ENCODE measurements at regions not wholly inside any gene's neighbourhood (a gene's known extent, or its start where the extent isn't known, plus 50 kb on each side); places are given as distances from the start of the nearest gene placed in this dataset.

- H2AFZ ChIP-seq (ENCODE audit: low read depth) = no peak overlapping the region
- H3K27ac ChIP-seq (ENCODE audit: low read depth in 2 of 2, low read length in 1 of 2) = no peak overlapping the region
- no peaks in the 10 kb centered on the region for H3K9me2 ChIP-seq
- no peaks in the 10 kb centered on the region for H3K36me3 ChIP-seq (replicated peaks in 1 of 2; ENCODE audit: control insufficient read depth in 1 of 2, insufficient read depth in 2 of 2, low read length in 1 of 2)
- POLR2A ChIA-PET = no interaction called here
- no peak overlapping the region for H3K4me2 ChIP-seq
- H3F3A ChIP-seq (replicated peaks; ENCODE audit: insufficient read depth) = no peaks in the 10 kb centered on the region
- TF ChIP-seq NRF1 (IDR thresholded peaks at IDR 0.05; ENCODE audit: low read depth, low read length) (no peak), ZBTB33 (IDR thresholded peaks at IDR 0.05; ENCODE audit: borderline replicate concordance, low read depth) (no peak), EZH2phosphoT487 (IDR thresholded peaks at IDR 0.05; ENCODE audit: borderline replicate concordance, low read depth) (no peak), ELF1 (IDR thresholded peaks at IDR 0.05) (no peak)
- TF ChIP-seq, protein P1, sequence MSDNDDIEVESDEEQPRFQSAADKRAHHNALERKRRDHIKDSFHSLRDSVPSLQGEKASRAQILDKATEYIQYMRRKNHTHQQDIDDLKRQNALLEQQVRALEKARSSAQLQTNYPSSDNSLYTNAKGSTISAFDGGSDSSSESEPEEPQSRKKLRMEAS (IDR thresholded peaks at IDR 0.05; ENCODE audit: low read depth) = no peak
- TF ChIP-seq, protein P2, sequence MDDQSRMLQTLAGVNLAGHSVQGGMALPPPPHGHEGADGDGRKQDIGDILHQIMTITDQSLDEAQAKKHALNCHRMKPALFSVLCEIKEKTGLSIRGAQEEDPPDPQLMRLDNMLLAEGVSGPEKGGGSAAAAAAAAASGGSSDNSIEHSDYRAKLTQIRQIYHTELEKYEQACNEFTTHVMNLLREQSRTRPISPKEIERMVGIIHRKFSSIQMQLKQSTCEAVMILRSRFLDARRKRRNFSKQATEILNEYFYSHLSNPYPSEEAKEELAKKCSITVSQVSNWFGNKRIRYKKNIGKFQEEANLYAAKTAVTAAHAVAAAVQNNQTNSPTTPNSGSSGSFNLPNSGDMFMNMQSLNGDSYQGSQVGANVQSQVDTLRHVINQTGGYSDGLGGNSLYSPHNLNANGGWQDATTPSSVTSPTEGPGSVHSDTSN (IDR thresholded peaks at IDR 0.05) = no peak
- TF ChIP-seq, protein P3, sequence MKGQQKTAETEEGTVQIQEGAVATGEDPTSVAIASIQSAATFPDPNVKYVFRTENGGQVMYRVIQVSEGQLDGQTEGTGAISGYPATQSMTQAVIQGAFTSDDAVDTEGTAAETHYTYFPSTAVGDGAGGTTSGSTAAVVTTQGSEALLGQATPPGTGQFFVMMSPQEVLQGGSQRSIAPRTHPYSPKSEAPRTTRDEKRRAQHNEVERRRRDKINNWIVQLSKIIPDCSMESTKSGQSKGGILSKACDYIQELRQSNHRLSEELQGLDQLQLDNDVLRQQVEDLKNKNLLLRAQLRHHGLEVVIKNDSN (IDR thresholded peaks at IDR 0.05; ENCODE audit: borderline replicate concordance, low read depth) = no peak
- TF ChIP-seq, protein P4, sequence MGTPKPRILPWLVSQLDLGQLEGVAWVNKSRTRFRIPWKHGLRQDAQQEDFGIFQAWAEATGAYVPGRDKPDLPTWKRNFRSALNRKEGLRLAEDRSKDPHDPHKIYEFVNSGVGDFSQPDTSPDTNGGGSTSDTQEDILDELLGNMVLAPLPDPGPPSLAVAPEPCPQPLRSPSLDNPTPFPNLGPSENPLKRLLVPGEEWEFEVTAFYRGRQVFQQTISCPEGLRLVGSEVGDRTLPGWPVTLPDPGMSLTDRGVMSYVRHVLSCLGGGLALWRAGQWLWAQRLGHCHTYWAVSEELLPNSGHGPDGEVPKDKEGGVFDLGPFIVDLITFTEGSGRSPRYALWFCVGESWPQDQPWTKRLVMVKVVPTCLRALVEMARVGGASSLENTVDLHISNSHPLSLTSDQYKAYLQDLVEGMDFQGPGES (IDR thresholded peaks at IDR 0.05; ENCODE audit: low read depth, low read length) = no peak
- no peaks in the 10 kb centered on the region for H4K20me1 ChIP-seq (ENCODE audit: insufficient read depth)
- no peak overlapping the region for H3K9ac ChIP-seq
- no peaks in the 10 kb centered on the region for H3K27me3 ChIP-seq (ENCODE audit: insufficient read depth)
- 45% methylated on average over 2 of the region's 2 CpGs for WGBS (ENCODE audit: low lambda C conversion rate)
- H3K9me3 ChIP-seq = no peaks in the 10 kb centered on the region
- CTCF ChIA-PET = interaction anchor here (0.7 kb wide), 1 partner anchor 14 kb away, joined by 3 read pairs; no protein-coding TSS in a partner anchor
- H3K4me1 ChIP-seq (ENCODE audit: control insufficient read depth in 1 of 2, insufficient read depth in 2 of 2, low read depth in 1 of 2, low read length in 1 of 2) = no peaks in the 10 kb centered on the region
- no peak for DNase-seq
- H3K4me3 ChIP-seq (ENCODE audit: low read depth in 2 of 2, low read length in 1 of 2) = no peak overlapping the region
- no peaks in the 10 kb centered on the region for H3K79me2 ChIP-seq (ENCODE audit: insufficient read depth)
Measured at GRCh38 chr9:26530841-26531240, 361.8 kb downstream of the CAAP1 start.

- Histone ChIP-seq H3K4me3 (ENCODE audit: low read depth in 2 of 2, low read length in 1 of 2) (no peak overlapping the region), H3K4me1 (ENCODE audit: control insufficient read depth in 1 of 2, insufficient read depth in 2 of 2, low read depth in 1 of 2, low read length in 1 of 2) (peaks cover 0 to 6% of the 10 kb centered on the region in 2 experiments; a peak in 1 of 4 replicates), H3K9ac (no peak overlapping the region), H3K27ac (ENCODE audit: low read depth in 2 of 2, low read length in 1 of 2) (no peak overlapping the region), H3K27me3 (ENCODE audit: insufficient read depth) (no peaks in the 10 kb centered on the region), H3K4me2 (no peak overlapping the region), H3K36me3 (replicated peaks in 1 of 2; ENCODE audit: control insufficient read depth in 1 of 2, insufficient read depth in 2 of 2, low read length in 1 of 2) (no peaks in the 10 kb centered on the region), H3F3A (replicated peaks; ENCODE audit: insufficient read depth) (no peaks in the 10 kb centered on the region), H3K79me2 (ENCODE audit: insufficient read depth) (no peaks in the 10 kb centered on the region), H3K9me3 (no peaks in the 10 kb centered on the region), H4K20me1 (ENCODE audit: insufficient read depth) (no peaks in the 10 kb centered on the region), H3K9me2 (no peaks in the 10 kb centered on the region), H2AFZ (ENCODE audit: low read depth) (no peak overlapping the region)
- DNase-seq = no peak
- POLR2A ChIA-PET = no interaction called here
- CTCF ChIA-PET = no interaction called here
- TF ChIP-seq, protein P5, sequence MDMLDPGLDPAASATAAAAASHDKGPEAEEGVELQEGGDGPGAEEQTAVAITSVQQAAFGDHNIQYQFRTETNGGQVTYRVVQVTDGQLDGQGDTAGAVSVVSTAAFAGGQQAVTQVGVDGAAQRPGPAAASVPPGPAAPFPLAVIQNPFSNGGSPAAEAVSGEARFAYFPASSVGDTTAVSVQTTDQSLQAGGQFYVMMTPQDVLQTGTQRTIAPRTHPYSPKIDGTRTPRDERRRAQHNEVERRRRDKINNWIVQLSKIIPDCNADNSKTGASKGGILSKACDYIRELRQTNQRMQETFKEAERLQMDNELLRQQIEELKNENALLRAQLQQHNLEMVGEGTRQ (IDR thresholded peaks at IDR 0.05; ENCODE audit: borderline replicate concordance, low read depth, low read length) = no peak
- TF ChIP-seq MEF2A (IDR thresholded peaks at IDR 0.05; ENCODE audit: borderline replicate concordance, low read depth) (no peak), YY1 (IDR thresholded peaks at IDR 0.05; ENCODE audit: low read depth) (no peak), RCOR1 (IDR thresholded peaks at IDR 0.05; ENCODE audit: low read length) (no peak), MXI1 (IDR thresholded peaks at IDR 0.05; ENCODE audit: low read depth, low read length) (no peak), ZBTB33 (IDR thresholded peaks at IDR 0.05; ENCODE audit: borderline replicate concordance, low read depth) (no peak), ELF1 (IDR thresholded peaks at IDR 0.05) (no peak)
- TF ChIP-seq, protein P3 (IDR thresholded peaks at IDR 0.05; ENCODE audit: borderline replicate concordance, low read depth) = no peak
- 53% methylated on average over 4 of the region's 4 CpGs for WGBS (ENCODE audit: low lambda C conversion rate)
Measured at GRCh38 chr9:26527931-26528330, 364.7 kb downstream of the CAAP1 start.

Data from SK-N-SH (cell line).